Ishikawa (cell line): ENCODE measurements at regions not wholly inside any gene's neighbourhood (a gene's known extent, or its start where the extent isn't known, plus 50 kb on each side); places are given as distances from the start of the nearest gene placed in this dataset.

Experiments
- CEBPB ChIP-seq: IDR thresholded peaks from 2 replicates; pipeline ENCODE4 v1.6.1; 2012
- CREB1 ChIP-seq: IDR thresholded peaks from 2 replicates; pipeline ENCODE4 v1.6.1; 2012; ENCODE audit warnings: low read depth
- EGR1 ChIP-seq: IDR thresholded peaks from 2 replicates; pipeline ENCODE4 v1.6.1; 2012
- EP300 ChIP-seq: IDR thresholded peaks from 2 replicates; pipeline ENCODE4 v1.6.1; 2012; ENCODE audit warnings: borderline replicate concordance
- FOXM1 ChIP-seq: IDR thresholded peaks from 2 replicates; pipeline ENCODE4 v1.6.1; 2012; ENCODE audit warnings: low read depth, borderline replicate concordance
- MAX ChIP-seq: IDR thresholded peaks from 2 replicates; pipeline ENCODE4 v1.6.1; 2012
- NFIC ChIP-seq: IDR thresholded peaks from 2 replicates; pipeline ENCODE4 v1.6.1; 2012
- RAD21 ChIP-seq: IDR thresholded peaks from 2 replicates; pipeline ENCODE4 v1.6.1; 2012; ENCODE audit warnings: low read depth
- REST ChIP-seq: IDR thresholded peaks from 2 replicates; pipeline ENCODE4 v1.6.1; 2012; ENCODE audit warnings: low read depth, mild to moderate bottlenecking
- TAF1 ChIP-seq: IDR thresholded peaks from 2 replicates; pipeline ENCODE4 v1.6.1; 2012; ENCODE audit warnings: low read depth, mild to moderate bottlenecking
- TCF12 ChIP-seq: IDR thresholded peaks from 2 replicates; pipeline ENCODE4 v1.6.1; 2012; ENCODE audit warnings: low read depth
- TEAD4 ChIP-seq: IDR thresholded peaks from 2 replicates; pipeline ENCODE4 v1.6.1; 2012
- YY1 ChIP-seq: IDR thresholded peaks from 2 replicates; pipeline ENCODE4 v1.6.1; 2012; ENCODE audit warnings: low read depth
- ZBTB7A ChIP-seq: IDR thresholded peaks from 2 replicates; pipeline ENCODE4 v1.6.1; 2012; ENCODE audit warnings: low read depth
- TF ChIP-seq, protein P1 (sequence below): IDR thresholded peaks from 2 replicates; pipeline ENCODE4 v1.6.1; 2012

- TF ChIP-seq FOXM1, result no peak
- no peak for TF ChIP-seq MAX
Measured at GRCh38 chr4:123496421-123496820, 99.8 kb downstream of the SPRY1 start.

DNA sequence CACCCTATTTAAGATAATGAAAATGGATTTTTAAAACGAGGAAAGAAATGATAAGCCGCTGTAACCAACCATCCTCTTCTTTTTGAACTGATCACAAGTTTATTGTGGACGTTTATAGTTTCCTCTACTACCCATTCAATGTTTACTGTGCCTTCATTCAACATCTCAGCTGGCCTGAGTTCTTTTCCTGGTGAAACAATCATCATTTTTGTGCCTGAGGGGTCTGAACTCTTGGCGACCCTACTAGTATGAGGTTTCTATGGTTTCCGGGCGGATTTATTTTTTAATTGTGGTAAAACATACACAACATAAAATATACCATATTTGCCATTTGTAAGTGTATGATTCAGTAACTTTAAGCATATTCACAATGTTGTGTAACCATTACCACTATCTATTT, 100.7 kb downstream of the SPRY1 start:
- no peak for TF ChIP-seq REST
- no peak for TF ChIP-seq CREB1
- TF ChIP-seq TAF1, result no peak
- TF ChIP-seq TCF12, result no peak
- no peak for TF ChIP-seq YY1
- no peak for TF ChIP-seq EP300
- TF ChIP-seq MAX, result no peak
- no peak for TF ChIP-seq NFIC
- TF ChIP-seq, protein P1, sequence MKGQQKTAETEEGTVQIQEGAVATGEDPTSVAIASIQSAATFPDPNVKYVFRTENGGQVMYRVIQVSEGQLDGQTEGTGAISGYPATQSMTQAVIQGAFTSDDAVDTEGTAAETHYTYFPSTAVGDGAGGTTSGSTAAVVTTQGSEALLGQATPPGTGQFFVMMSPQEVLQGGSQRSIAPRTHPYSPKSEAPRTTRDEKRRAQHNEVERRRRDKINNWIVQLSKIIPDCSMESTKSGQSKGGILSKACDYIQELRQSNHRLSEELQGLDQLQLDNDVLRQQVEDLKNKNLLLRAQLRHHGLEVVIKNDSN, result no peak
- no peak for TF ChIP-seq ZBTB7A

- no peak for TF ChIP-seq TCF12
Measured at GRCh38 chr4:123501733-123502132, 105.1 kb downstream of the SPRY1 start.

DNA sequence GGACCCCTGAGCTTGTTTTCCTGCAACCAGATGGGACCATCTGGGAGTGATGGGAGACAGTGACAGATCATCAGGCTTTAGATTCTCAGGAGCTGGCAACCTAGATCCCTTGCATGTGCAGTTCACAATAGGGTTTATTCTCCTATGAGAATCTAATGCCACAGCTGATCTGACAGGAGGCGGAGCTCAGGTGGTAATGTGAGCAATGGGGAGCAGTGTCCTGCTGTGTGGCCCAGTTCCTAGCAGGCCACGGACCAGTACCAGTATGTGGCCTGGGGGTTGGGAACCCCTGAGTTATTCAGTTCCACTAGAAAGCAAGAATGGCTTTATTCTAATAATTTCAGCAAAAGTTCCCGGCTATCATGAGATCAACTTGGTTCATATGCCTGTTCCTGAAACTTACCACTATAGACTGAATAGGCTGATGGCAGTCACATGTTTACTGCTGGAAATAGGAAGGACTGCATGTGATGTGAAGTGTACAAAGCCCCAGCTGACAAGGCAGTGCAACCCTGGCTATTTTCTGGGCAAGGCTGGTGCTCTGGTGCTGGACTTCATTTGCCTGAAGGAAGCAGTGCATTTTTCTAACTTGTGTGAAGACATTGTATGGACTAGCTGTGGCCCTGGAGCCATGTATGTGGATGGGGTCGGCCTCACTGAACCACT, 107.2 kb downstream of the SPRY1 start:
- TF ChIP-seq YY1 (no peak), TEAD4 (no peak), ZBTB7A (no peak), FOXM1 (no peak), EGR1 (no peak), EP300 (no peak), CREB1 (no peak), TCF12 (no peak), NFIC (no peak), REST (no peak), RAD21 (no peak), TAF1 (no peak), CEBPB (no peak), MAX (no peak)
- TF ChIP-seq, protein P1, result no peak

DNA sequence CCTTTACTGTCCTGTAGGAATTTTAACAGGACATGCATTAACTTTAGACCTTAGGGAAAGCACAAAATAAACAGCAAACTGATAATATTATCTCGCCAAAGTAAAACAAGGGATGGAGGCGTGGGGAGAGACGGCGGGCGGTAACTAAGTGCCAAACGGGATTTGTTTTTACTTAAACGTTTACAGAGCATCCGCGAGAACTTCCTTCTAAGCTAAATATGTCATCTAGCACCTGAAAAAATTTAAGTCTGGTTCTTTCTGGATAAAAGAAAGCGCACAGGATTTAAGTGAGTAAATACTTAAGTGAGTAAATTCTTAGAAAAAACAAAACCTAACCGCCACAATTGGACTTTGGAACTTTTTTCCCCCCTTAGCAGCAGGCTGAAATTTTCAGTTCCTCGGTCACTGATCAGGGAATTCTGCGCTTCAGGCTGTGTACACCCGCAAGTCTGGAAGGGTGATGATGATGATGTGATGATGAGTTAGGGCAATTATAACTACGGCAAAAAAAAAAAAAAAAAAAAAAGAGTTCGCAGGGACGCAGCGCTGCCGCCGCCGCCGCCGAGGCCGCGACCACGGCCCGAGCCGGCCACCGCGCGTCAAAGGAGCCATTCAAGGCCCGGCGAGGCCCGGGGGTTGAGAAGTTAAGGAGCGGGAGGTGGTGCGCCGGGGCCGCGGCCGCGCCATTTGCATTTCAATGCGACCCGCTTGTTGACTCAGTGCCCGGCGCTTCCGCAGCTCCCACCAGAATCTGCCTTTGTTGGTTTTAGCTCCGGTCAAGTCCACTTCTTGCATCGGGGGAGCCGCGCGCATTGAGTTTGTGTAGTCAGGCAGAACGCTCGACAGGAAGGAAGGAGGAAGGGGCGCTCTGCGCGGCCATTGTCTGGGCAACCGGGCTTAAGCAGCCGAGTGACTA, 108.8 kb downstream of the SPRY1 start:
- TF ChIP-seq TCF12 (peak; percentile 60), CEBPB (no peak), EP300 (peak; percentile 85; the same call in 1 of the 2 replicates), TAF1 (no peak; the same call in 1 of the 2 replicates), REST (no peak), YY1 (peak; percentile 84), FOXM1 (no peak), EGR1 (no peak), RAD21 (peak; percentile 1; the same call in 1 of the 2 replicates), TEAD4 (peak; percentile 18; the same call in 1 of the 2 replicates), MAX (peak; percentile 46), CREB1 (no peak), NFIC (no peak; the same call in 1 of the 2 replicates), ZBTB7A (no peak)
- TF ChIP-seq, protein P1, result no peak
